ENCODE measurements at regions not wholly inside any gene's neighbourhood (a gene's known extent, or its start where the extent isn't known, plus 50 kb on each side); places are given as distances from the start of the nearest gene placed in this dataset.

GRCh38 chr4:185071236-185071811, 53.0 kb downstream of the HELT start:
- CTCF ChIA-PET: interaction anchor here (1.2 kb wide), 2 partner anchors 25 to 32 kb away, joined by 3 to 5 read pairs; no protein-coding TSS in a partner anchor
- H3K9me3 ChIP-seq: no peaks in the 10 kb centered on the region
- no peak for FAIRE-seq
- POLR2A ChIA-PET: interaction anchor here (0.7 kb wide), 1 partner anchor 789 kb away, joined by 3 read pairs; no protein-coding TSS in a partner anchor
- no peak for TF ChIP-seq USF2 (IDR thresholded peaks at IDR 0.05)
- no peak for TF ChIP-seq GATA3 (IDR thresholded peaks at IDR 0.05; ENCODE audit: borderline replicate concordance)
- ATAC-seq: no peak
- H3K4me1 ChIP-seq: no peaks in the 10 kb centered on the region
- no peak overlapping the region for H3K4me3 ChIP-seq
- no peak overlapping the region for H3K27ac ChIP-seq
- DNase-seq (ENCODE audit: low read depth in 1 of 2, low spot score in 1 of 2): no peak
- no peak overlapping the region for H3K4me2 ChIP-seq
- WGBS (ENCODE audit: missing lambda C conversion rate): 55% methylated on average over 8 of the region's 8 CpGs

- TF ChIP-seq ESRRA (IDR thresholded peaks at IDR 0.05; ENCODE audit: borderline replicate concordance, low read length): no peak
- no peak for TF ChIP-seq BCL3 (IDR thresholded peaks at IDR 0.05)
- TF ChIP-seq ZC3H11A (IDR thresholded peaks at IDR 0.05): no peak
- 19% methylated on average over 6 of the region's 6 CpGs for WGBS (ENCODE audit: missing lambda C conversion rate)
These were observed 61.1 kb downstream of the HELT start for GRCh38 chr4:185079271-185079905.

GRCh38 chr4:185080545-185080944, 62.3 kb downstream of the HELT start:
- no peak overlapping the region for H3K4me2 ChIP-seq
- no peaks in the 10 kb centered on the region for H3K4me1 ChIP-seq
- ChIA-PET CTCF (interaction anchor here (1.7 kb wide), 1 partner anchor 15 kb away, joined by 6 read pairs; no protein-coding TSS in a partner anchor), POLR2A (no interaction called here)
- no peak for FAIRE-seq
- H3K4me3 ChIP-seq: no peak overlapping the region
- DNase-seq (ENCODE audit: low read depth in 1 of 2, low spot score in 1 of 2): no peak
- no peaks in the 10 kb centered on the region for H3K9me3 ChIP-seq
- 53% methylated on average over 4 of the region's 4 CpGs for whole genome bisulfite sequencing (ENCODE audit: missing lambda C conversion rate)
- ATAC-seq: no peak
- no peak for TF ChIP-seq EP300 (IDR thresholded peaks at IDR 0.05)
- no peak for TF ChIP-seq KDM1A (IDR thresholded peaks at IDR 0.05; ENCODE audit: low read depth)
- no peak for TF ChIP-seq JUN (IDR thresholded peaks at IDR 0.05)
- no peak overlapping the region for H3K27ac ChIP-seq

More at GRCh38 chr4:185079271-185079905, 61.1 kb downstream of the HELT start:
- ChIA-PET POLR2A (no interaction called here), CTCF (no interaction called here)
- FAIRE-seq: no peak
- DNase-seq (ENCODE audit: low read depth in 1 of 2, low spot score in 1 of 2): no peak
- H3K4me2 ChIP-seq: no peak overlapping the region
- no peaks in the 10 kb centered on the region for H3K9me3 ChIP-seq
- H3K4me1 ChIP-seq: no peaks in the 10 kb centered on the region
- no peak overlapping the region for H3K27ac ChIP-seq
- no peak for ATAC-seq
- H3K4me3 ChIP-seq: no peak overlapping the region

- Histone ChIP-seq H3K4me2 (no peak overlapping the region), H3K4me3 (no peak overlapping the region), H3K9me3 (no peaks in the 10 kb centered on the region), H3K27ac (no peak overlapping the region), H3K4me1 (no peaks in the 10 kb centered on the region)
- 34% methylated on average over 3 of the region's 3 CpGs for WGBS (ENCODE audit: missing lambda C conversion rate)
- DNase-seq (ENCODE audit: low read depth in 1 of 2, low spot score in 1 of 2) (no peak), FAIRE-seq (no peak), ATAC-seq (no peak)
- TF ChIP-seq MAX (IDR thresholded peaks at IDR 0.05) (no peak), TP53 (CRISPR knock-in tag; IDR thresholded peaks at IDR 0.05) (no peak), E2F6 (IDR thresholded peaks at IDR 0.05; ENCODE audit: borderline replicate concordance, low read depth) (no peak)
- ChIA-PET CTCF (interaction anchor here (1.6 kb wide), 1 partner anchor 11 kb away, joined by 4 read pairs; no protein-coding TSS in a partner anchor), POLR2A (no interaction called here)
These were observed 60.5 kb upstream of the SLC25A4 start for GRCh38 chr4:185082561-185082960.

GRCh38 chr4:185086053-185086452, 57.0 kb upstream of the SLC25A4 start:
- ChIA-PET CTCF (interaction anchor here (4.0 kb wide), 1 partner anchor 10 kb away, joined by 12 read pairs; no protein-coding TSS in a partner anchor), POLR2A (no interaction called here)
- no peak for DNase-seq (ENCODE audit: low read depth in 1 of 2, low spot score in 1 of 2)
- WGBS (ENCODE audit: missing lambda C conversion rate): 79% methylated on average over 13 of the region's 16 CpGs
- FAIRE-seq: no peak
- no peaks in the 10 kb centered on the region for H3K9me3 ChIP-seq
- ATAC-seq: no peak
- no peak overlapping the region for H3K4me3 ChIP-seq
- TF ChIP-seq EP300 (IDR thresholded peaks at IDR 0.05): no peak
- TF ChIP-seq FOSB (CRISPR knock-in tag; IDR thresholded peaks at IDR 0.05): no peak
- no peak for TF ChIP-seq ZSCAN20 (CRISPR knock-in tag; IDR thresholded peaks at IDR 0.05)
- no peak for TF ChIP-seq HES2 (IDR thresholded peaks at IDR 0.05)
- no peak overlapping the region for H3K4me2 ChIP-seq
- no peaks in the 10 kb centered on the region for H3K4me1 ChIP-seq
- no peak overlapping the region for H3K27ac ChIP-seq
